ENCODE measurements at regions not wholly inside any gene's neighbourhood (a gene's known extent, or its start where the extent isn't known, plus 50 kb on each side); places are given as distances from the start of the nearest gene placed in this dataset.

- H3K9ac ChIP-seq (replicated peaks in 1 of 4; ENCODE audit: extremely low read depth in 1 of 4, low read depth in 3 of 4, low read length in 3 of 4), result peak overlapping the region in 1 of 4 experiments; percentile 13; a peak in 1 of 7 replicates
- no peak overlapping the region for H2BK120ac ChIP-seq (replicated peaks; ENCODE audit: low read depth, low read length)
- TF ChIP-seq ZNF274 (IDR thresholded peaks at IDR 0.05; ENCODE audit: borderline replicate concordance, extremely low read depth, low read length), result no peak
- no peak for TF ChIP-seq NANOG (IDR thresholded peaks at IDR 0.05; ENCODE audit: insufficient read depth, low read depth, low read length, poor library complexity, severe bottlenecking)
- TF ChIP-seq PHF8 (conservative IDR thresholded peaks at IDR 0.05; ENCODE audit: low read depth, low read length), result no peak
- TF ChIP-seq SUZ12 (IDR thresholded peaks at IDR 0.05; ENCODE audit: low read length), result no peak
- TF ChIP-seq MAFK (IDR thresholded peaks at IDR 0.05; ENCODE audit: low read depth, low read length), result no peak
- TF ChIP-seq ATF2 (IDR thresholded peaks at IDR 0.05; ENCODE audit: low read length), result no peak
- TF ChIP-seq SAP30 (IDR thresholded peaks at IDR 0.05; ENCODE audit: insufficient read depth, insufficient replicate concordance, low read length), result no peak
- TF ChIP-seq CBX5 (IDR thresholded peaks at IDR 0.05; ENCODE audit: low read depth, low read length), result no peak
- no peak for TF ChIP-seq KDM4A (IDR thresholded peaks at IDR 0.05; ENCODE audit: low read depth, low read length, severe bottlenecking)
- no peak for TF ChIP-seq CTCF (IDR thresholded peaks at IDR 0.05; ENCODE audit: control extremely low read depth in 1 of 3, insufficient read depth in 1 of 3, low read depth in 1 of 3, low read length in 3 of 3)
Observed at GRCh38 chr16:77509796-77510195, 75.0 kb upstream of the ADAMTS18 start.

More at GRCh38 chr16:77509796-77510195, 75.0 kb upstream of the ADAMTS18 start:
- ChIA-PET CTCF (ENCODE audit: partially characterized antibody) (interaction anchor here (0.7 kb wide), 1 partner anchor 75 kb away, joined by 3 read pairs; no protein-coding TSS in a partner anchor), POLR2A (ENCODE audit: partially characterized antibody) (no interaction called here)
- no peaks in the 10 kb centered on the region for H3K79me2 ChIP-seq (ENCODE audit: control insufficient read depth in 1 of 2, insufficient read depth in 2 of 2, low read length in 2 of 2)
- H2BK15ac ChIP-seq (ENCODE audit: low read length), result no peak overlapping the region
- H3K36me3 ChIP-seq (ENCODE audit: control insufficient read depth in 2 of 4, insufficient read depth in 4 of 4, low read length in 3 of 4), result no peaks in the 10 kb centered on the region
- H3K27ac ChIP-seq (ENCODE audit: low read depth, low read length), result no peak overlapping the region
- no peak overlapping the region for H3K4me3 ChIP-seq (ENCODE audit: extremely low read depth in 1 of 4, insufficient read depth in 2 of 4, low read depth in 3 of 4, low read length in 4 of 4)
- H3K4me2 ChIP-seq (ENCODE audit: insufficient read depth in 1 of 2, low read depth in 2 of 2, low read length in 2 of 2), result no peak overlapping the region
- no peaks in the 10 kb centered on the region for H3K79me1 ChIP-seq (ENCODE audit: low read depth, low read length)
- WGBS, 2 experiments (ENCODE audit: extremely low coverage in 1 of 2, insufficient coverage in 1 of 2, insufficient read length in 1 of 2, insufficient replicate concordance in 2 of 2, low coverage in 1 of 2, low lambda C conversion rate in 2 of 2, missing lambda C conversion rate in 1 of 2), result 84% methylated on average over 6 of the region's 6 CpGs; no CpG with 5 or more reads in 1 of the 2 experiments
- H2AK5ac ChIP-seq (ENCODE audit: low read depth, low read length), result no peak overlapping the region
- H3K56ac ChIP-seq (replicated peaks; ENCODE audit: insufficient read length, low read depth, low read length), result no peak overlapping the region
- DNase-seq (ENCODE audit: low read depth in 1 of 2, low spot score in 2 of 2) (no peak), FAIRE-seq (no peak)
- H4K5ac ChIP-seq (ENCODE audit: insufficient read length, low read depth, low read length), result no peak overlapping the region
- H3K14ac ChIP-seq (ENCODE audit: insufficient read length), result no peak overlapping the region
- H2BK5ac ChIP-seq (ENCODE audit: low read depth, low read length), result no peak overlapping the region
- no peak overlapping the region for H2BK12ac ChIP-seq (ENCODE audit: low read depth, low read length)
- no peaks in the 10 kb centered on the region for H3K27me3 ChIP-seq (replicated peaks in 1 of 4; ENCODE audit: control insufficient read depth in 3 of 4, extremely low read depth in 1 of 4, insufficient read depth in 3 of 4, low read length in 3 of 4)
- no peaks in the 10 kb centered on the region for H3K9me3 ChIP-seq (ENCODE audit: insufficient read depth in 2 of 2, low read depth in 1 of 2, low read length in 1 of 2)
- no peak overlapping the region for H2AFZ ChIP-seq (ENCODE audit: low read length)
- no peak overlapping the region for H2BK20ac ChIP-seq (ENCODE audit: low read length)
- no peak overlapping the region for H4K8ac ChIP-seq (ENCODE audit: extremely low read depth, insufficient read depth, low read length)
- no peak overlapping the region for H3K23ac ChIP-seq (ENCODE audit: insufficient read length)
- H4K20me1 ChIP-seq (replicated peaks in 1 of 2; ENCODE audit: control insufficient read depth in 1 of 2, insufficient read depth in 2 of 2, low read length in 2 of 2), result no peaks in the 10 kb centered on the region
- H3K18ac ChIP-seq (ENCODE audit: extremely low read depth, low read length), result no peak overlapping the region
- H4K91ac ChIP-seq (replicated peaks; ENCODE audit: insufficient read length, low read length), result no peak overlapping the region
- no peaks in the 10 kb centered on the region for H3K4me1 ChIP-seq (replicated peaks in 1 of 4; ENCODE audit: control insufficient read depth in 3 of 4, insufficient read depth in 4 of 4, low read length in 3 of 4)
- H3K23me2 ChIP-seq (ENCODE audit: low read depth, low read length), result no peaks in the 10 kb centered on the region
- no peak overlapping the region for H3K4ac ChIP-seq (replicated peaks; ENCODE audit: insufficient read length, low read depth, low read length)

Measured in H1 (cell line).